Fibroblast of the aortic adventitia (primary cell): ENCODE measurements at regions not wholly inside any gene's neighbourhood (a gene's known extent, or its start where the extent isn't known, plus 50 kb on each side); places are given as distances from the start of the nearest gene placed in this dataset.

Experiments used
- DNase-seq: peaks from one replicate; pipeline ENCODE4 v3.0.0-alpha.2; 2010; ENCODE audit warnings: low read depth
- H3K4me3 ChIP-seq: 2 replicates; pipeline ENCODE4 v1.5.1; 2011; ENCODE audit warnings: low read depth, mild to moderate bottlenecking, control low read depth, low read length, moderate library complexity
- CTCF ChIP-seq: IDR thresholded peaks from 2 replicates; pipeline ENCODE4 v1.5.1; 2011; ENCODE audit warnings: mild to moderate bottlenecking, low read length, control low read depth, inconsistent platforms; ENCODE audit not compliant: insufficient read depth

GRCh38 chr16:6524501-6524900, 808.1 kb upstream of the RBFOX1 start:
- no peak for TF ChIP-seq CTCF
- no peak overlapping the region for H3K4me3 ChIP-seq
- DNase-seq = no peak

GRCh38 chr16:6517020-6517720, 815.5 kb upstream of the RBFOX1 start:
- TF ChIP-seq CTCF = no peak

GRCh38 chr16:6512512-6512911, 820.1 kb upstream of the RBFOX1 start:
- TF ChIP-seq CTCF = no peak
- DNase-seq = no peak
- no peak overlapping the region for H3K4me3 ChIP-seq

More at GRCh38 chr16:6517020-6517720, 815.5 kb upstream of the RBFOX1 start:
- DNase-seq = no peak
- H3K4me3 ChIP-seq = no peak overlapping the region

GRCh38 chr16:6510261-6510660, 822.4 kb upstream of the RBFOX1 start:
- no peak for DNase-seq
- H3K4me3 ChIP-seq = no peak overlapping the region
- TF ChIP-seq CTCF = no peak

- no peak overlapping the region for H3K4me3 ChIP-seq
- no peak for DNase-seq
- TF ChIP-seq CTCF = no peak
Measured at GRCh38 chr16:6499413-6499812, 833.2 kb upstream of the RBFOX1 start.

- no peak overlapping the region for H3K4me3 ChIP-seq
- no peak for DNase-seq
- no peak for TF ChIP-seq CTCF
Measured at GRCh38 chr16:6498858-6499257, 833.8 kb upstream of the RBFOX1 start.

- TF ChIP-seq CTCF = no peak
- no peak overlapping the region for H3K4me3 ChIP-seq
- no peak for DNase-seq
Measured at GRCh38 chr16:6496996-6497395, 835.6 kb upstream of the RBFOX1 start.
